Ishikawa (cell line): ENCODE measurements at regions not wholly inside any gene's neighbourhood (a gene's known extent, or its start where the extent isn't known, plus 50 kb on each side); places are given as distances from the start of the nearest gene placed in this dataset.
A peak's percentile ranks its signal among the peaks of the same experiment; 100 is the strongest.

Experiments
- CEBPB ChIP-seq: IDR thresholded peaks from 2 replicates; pipeline ENCODE4 v1.6.1; 2012
- CREB1 ChIP-seq: IDR thresholded peaks from 2 replicates; pipeline ENCODE4 v1.6.1; 2012; ENCODE audit warnings: low read depth
- EGR1 ChIP-seq: IDR thresholded peaks from 2 replicates; pipeline ENCODE4 v1.6.1; 2012
- EP300 ChIP-seq: IDR thresholded peaks from 2 replicates; pipeline ENCODE4 v1.6.1; 2012; ENCODE audit warnings: borderline replicate concordance
- FOXM1 ChIP-seq: IDR thresholded peaks from 2 replicates; pipeline ENCODE4 v1.6.1; 2012; ENCODE audit warnings: low read depth, borderline replicate concordance
- NFIC ChIP-seq: IDR thresholded peaks from 2 replicates; pipeline ENCODE4 v1.6.1; 2012
- RAD21 ChIP-seq: IDR thresholded peaks from 2 replicates; pipeline ENCODE4 v1.6.1; 2012; ENCODE audit warnings: low read depth
- TAF1 ChIP-seq: IDR thresholded peaks from 2 replicates; pipeline ENCODE4 v1.6.1; 2012; ENCODE audit warnings: low read depth, mild to moderate bottlenecking
- TCF12 ChIP-seq: IDR thresholded peaks from 2 replicates; pipeline ENCODE4 v1.6.1; 2012; ENCODE audit warnings: low read depth
- TEAD4 ChIP-seq: IDR thresholded peaks from 2 replicates; pipeline ENCODE4 v1.6.1; 2012
- YY1 ChIP-seq: IDR thresholded peaks from 2 replicates; pipeline ENCODE4 v1.6.1; 2012; ENCODE audit warnings: low read depth
- ZBTB7A ChIP-seq: IDR thresholded peaks from 2 replicates; pipeline ENCODE4 v1.6.1; 2012; ENCODE audit warnings: low read depth
- TF ChIP-seq, protein P1 (sequence below): IDR thresholded peaks from 2 replicates; pipeline ENCODE4 v1.6.1; 2012
- TF ChIP-seq, protein P2 (sequence below): IDR thresholded peaks from 2 replicates; pipeline ENCODE4 v1.6.1; 2012; ENCODE audit warnings: low read depth, mild to moderate bottlenecking
- TF ChIP-seq, protein P3 (sequence below): IDR thresholded peaks from 2 replicates; pipeline ENCODE4 v1.6.1; 2012

DNA sequence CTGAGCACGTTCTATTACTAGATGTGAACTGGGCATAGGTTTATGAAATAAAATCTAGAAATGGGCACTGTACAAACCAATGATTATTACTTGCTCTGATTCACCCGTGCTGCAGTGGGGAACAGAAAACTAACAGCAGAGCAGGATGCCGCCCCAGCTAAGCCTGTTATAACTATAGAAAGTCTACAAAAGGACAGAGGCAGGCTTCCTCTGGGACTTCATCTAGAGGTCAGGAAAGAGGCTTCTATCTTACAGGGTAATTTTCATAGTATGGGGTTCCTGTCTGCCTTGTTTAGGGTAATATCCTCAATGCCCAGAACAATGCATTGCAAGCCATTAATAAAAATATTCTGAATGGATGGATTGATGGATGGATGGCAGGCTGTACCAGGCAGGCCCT, 177.0 kb upstream of the TBL1XR1 start:
- no peak for TF ChIP-seq FOXM1
- TF ChIP-seq EP300, result no peak
- TF ChIP-seq, protein P1, sequence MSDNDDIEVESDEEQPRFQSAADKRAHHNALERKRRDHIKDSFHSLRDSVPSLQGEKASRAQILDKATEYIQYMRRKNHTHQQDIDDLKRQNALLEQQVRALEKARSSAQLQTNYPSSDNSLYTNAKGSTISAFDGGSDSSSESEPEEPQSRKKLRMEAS, result no peak
- no peak for TF ChIP-seq TEAD4
- no peak for TF ChIP-seq RAD21
- no peak for TF ChIP-seq TAF1
- TF ChIP-seq CREB1, result no peak
- TF ChIP-seq, protein P2, sequence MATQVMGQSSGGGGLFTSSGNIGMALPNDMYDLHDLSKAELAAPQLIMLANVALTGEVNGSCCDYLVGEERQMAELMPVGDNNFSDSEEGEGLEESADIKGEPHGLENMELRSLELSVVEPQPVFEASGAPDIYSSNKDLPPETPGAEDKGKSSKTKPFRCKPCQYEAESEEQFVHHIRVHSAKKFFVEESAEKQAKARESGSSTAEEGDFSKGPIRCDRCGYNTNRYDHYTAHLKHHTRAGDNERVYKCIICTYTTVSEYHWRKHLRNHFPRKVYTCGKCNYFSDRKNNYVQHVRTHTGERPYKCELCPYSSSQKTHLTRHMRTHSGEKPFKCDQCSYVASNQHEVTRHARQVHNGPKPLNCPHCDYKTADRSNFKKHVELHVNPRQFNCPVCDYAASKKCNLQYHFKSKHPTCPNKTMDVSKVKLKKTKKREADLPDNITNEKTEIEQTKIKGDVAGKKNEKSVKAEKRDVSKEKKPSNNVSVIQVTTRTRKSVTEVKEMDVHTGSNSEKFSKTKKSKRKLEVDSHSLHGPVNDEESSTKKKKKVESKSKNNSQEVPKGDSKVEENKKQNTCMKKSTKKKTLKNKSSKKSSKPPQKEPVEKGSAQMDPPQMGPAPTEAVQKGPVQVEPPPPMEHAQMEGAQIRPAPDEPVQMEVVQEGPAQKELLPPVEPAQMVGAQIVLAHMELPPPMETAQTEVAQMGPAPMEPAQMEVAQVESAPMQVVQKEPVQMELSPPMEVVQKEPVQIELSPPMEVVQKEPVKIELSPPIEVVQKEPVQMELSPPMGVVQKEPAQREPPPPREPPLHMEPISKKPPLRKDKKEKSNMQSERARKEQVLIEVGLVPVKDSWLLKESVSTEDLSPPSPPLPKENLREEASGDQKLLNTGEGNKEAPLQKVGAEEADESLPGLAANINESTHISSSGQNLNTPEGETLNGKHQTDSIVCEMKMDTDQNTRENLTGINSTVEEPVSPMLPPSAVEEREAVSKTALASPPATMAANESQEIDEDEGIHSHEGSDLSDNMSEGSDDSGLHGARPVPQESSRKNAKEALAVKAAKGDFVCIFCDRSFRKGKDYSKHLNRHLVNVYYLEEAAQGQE, result no peak
- no peak for TF ChIP-seq TCF12
- TF ChIP-seq, protein P3, sequence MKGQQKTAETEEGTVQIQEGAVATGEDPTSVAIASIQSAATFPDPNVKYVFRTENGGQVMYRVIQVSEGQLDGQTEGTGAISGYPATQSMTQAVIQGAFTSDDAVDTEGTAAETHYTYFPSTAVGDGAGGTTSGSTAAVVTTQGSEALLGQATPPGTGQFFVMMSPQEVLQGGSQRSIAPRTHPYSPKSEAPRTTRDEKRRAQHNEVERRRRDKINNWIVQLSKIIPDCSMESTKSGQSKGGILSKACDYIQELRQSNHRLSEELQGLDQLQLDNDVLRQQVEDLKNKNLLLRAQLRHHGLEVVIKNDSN, result no peak
- TF ChIP-seq ZBTB7A, result no peak
- TF ChIP-seq YY1, result no peak
- no peak for TF ChIP-seq NFIC

DNA sequence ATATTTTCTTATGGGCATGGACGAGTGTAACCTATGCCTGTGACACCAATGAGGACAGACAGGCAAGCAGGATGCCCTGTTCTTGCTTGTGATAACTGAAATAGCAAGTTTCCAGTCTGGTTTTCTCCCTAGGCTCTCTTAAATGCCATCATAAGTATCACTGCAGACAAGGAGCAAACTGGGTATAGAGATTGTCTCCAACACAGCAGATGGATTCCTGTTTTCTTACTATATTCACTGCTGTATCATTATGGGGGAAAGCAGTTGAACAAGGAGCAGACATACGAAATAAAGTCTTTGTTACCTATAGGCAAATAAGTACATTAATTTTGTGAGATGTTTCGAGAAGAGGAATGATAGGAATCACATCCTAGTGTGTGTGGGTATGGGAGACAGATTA, 178.0 kb upstream of the TBL1XR1 start:
- TF ChIP-seq, protein P2, result no peak
- TF ChIP-seq FOXM1, result no peak
- TF ChIP-seq YY1, result no peak

DNA sequence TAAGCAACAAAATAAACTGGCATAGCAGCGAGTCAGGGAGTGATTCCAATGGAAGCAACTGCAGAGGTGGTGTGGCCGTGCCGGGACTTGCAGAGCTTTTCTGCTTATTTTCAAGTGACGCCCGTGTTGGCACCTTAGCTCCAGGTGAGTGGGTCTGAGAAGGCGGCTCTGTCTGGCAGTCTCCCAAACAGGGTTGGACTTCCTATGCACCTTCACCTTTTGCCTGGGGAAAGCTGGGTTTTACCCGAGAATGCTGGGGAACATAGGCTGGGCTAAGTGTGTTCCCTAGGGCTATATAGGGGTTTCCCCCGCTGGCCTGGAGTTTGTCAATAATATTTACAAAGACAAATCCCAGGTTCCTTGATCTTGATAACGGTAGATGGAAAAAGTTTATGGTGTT, 179.9 kb upstream of the TBL1XR1 start:
- TF ChIP-seq, protein P1, result no peak
- no peak for TF ChIP-seq ZBTB7A
- no peak for TF ChIP-seq CEBPB

DNA sequence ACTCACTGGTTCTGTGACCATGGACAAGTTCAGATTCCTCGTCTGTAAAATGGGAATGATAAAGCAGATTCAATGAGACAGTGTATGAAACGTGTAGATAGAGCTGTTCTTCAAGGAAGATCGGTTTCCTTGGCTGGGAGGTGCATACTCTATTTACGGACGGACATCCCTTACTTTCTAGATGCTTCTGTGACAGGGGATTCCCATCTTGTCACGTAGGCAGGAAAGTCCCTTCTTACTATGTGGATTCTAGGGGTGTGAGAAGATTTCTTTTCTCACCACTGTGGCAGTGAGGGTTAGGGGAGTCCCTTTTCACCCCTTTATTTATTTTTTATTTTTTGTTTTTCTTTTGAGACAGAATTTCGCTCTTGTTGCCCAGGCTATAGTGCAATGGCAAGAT, 180.9 kb upstream of the TBL1XR1 start:
- no peak for TF ChIP-seq EGR1
- TF ChIP-seq YY1, result no peak
- no peak for TF ChIP-seq CEBPB
- TF ChIP-seq TEAD4, result no peak
- TF ChIP-seq TCF12, result no peak
- TF ChIP-seq, protein P3, result no peak
- TF ChIP-seq, protein P1, result no peak
- no peak for TF ChIP-seq TAF1
- no peak for TF ChIP-seq EP300
- no peak for TF ChIP-seq FOXM1
- no peak for TF ChIP-seq CREB1
- TF ChIP-seq RAD21, result no peak
- no peak for TF ChIP-seq ZBTB7A
- TF ChIP-seq NFIC, result no peak
- TF ChIP-seq, protein P2, result no peak

DNA sequence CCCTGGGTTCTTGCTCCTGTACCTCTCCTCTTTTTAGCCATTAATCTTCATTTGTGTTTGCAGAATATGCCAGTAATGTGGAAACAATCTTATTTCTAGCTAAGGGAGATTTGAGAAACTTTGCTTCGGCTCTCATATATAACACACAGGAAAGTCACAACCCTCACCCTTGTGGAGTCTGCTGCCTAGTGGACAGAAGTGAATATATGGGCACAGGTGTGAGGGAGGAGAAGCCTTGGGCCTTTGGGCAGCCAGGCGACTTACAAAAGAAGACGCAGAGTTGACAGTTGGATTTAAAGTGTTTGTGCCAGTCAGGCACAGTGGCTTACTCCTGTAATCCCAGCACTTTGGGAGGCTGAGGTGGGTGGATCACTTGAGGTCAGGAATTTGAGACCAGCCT, 181.8 kb upstream of the TBL1XR1 start:
- no peak for TF ChIP-seq EP300
- peak; percentile 62 for TF ChIP-seq RAD21
